ENCODE measurements at regions not wholly inside any gene's neighbourhood (a gene's known extent, or its start where the extent isn't known, plus 50 kb on each side); places are given as distances from the start of the nearest gene placed in this dataset.

- Histone ChIP-seq H3K4me3 (no peak overlapping the region), H3K4me1 (no peaks in the 10 kb centered on the region), H3K27me3 (ENCODE audit: low read depth) (peaks cover 38% of the 10 kb centered on the region), H3K9me3 (replicated peaks) (no peaks in the 10 kb centered on the region), H3K36me3 (no peaks in the 10 kb centered on the region), H3K27ac (replicated peaks) (no peak overlapping the region)
- DNase-seq, result no peak
- TF ChIP-seq, protein P1, sequence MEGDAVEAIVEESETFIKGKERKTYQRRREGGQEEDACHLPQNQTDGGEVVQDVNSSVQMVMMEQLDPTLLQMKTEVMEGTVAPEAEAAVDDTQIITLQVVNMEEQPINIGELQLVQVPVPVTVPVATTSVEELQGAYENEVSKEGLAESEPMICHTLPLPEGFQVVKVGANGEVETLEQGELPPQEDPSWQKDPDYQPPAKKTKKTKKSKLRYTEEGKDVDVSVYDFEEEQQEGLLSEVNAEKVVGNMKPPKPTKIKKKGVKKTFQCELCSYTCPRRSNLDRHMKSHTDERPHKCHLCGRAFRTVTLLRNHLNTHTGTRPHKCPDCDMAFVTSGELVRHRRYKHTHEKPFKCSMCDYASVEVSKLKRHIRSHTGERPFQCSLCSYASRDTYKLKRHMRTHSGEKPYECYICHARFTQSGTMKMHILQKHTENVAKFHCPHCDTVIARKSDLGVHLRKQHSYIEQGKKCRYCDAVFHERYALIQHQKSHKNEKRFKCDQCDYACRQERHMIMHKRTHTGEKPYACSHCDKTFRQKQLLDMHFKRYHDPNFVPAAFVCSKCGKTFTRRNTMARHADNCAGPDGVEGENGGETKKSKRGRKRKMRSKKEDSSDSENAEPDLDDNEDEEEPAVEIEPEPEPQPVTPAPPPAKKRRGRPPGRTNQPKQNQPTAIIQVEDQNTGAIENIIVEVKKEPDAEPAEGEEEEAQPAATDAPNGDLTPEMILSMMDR (IDR thresholded peaks at IDR 0.05; ENCODE audit: borderline replicate concordance), result no peak
- intact Hi-C loops (cut with micrococcal nuclease), result no loop called here
Observed at GRCh38 chr15:61753018-61753710, 307.1 kb downstream of the VPS13C start.

DNA sequence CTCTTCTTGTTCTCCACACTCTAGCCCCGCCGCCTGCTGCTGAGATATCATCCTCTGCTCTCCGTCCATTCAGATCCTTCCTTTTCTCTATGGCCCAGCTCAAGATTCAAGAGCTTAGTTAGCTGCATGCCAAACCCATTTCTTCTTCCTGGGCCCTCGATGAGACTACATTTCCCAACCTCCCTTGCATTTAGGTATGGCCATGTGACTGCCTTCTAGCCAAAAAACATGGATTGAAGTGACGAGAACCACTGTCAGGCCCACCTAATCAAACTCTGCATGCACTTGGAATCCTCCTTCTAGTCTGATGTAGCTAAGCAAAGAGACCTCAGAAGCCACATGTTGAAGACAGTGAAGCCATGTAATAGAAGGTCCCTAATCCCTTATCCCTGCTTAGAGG, 308.2 kb downstream of the VPS13C start:
- Histone ChIP-seq H3K36me3 (no peaks in the 10 kb centered on the region), H3K4me3 (no peak overlapping the region), H3K4me1 (no peaks in the 10 kb centered on the region), H3K27me3 (ENCODE audit: low read depth) (peaks cover 34% of the 10 kb centered on the region), H3K27ac (replicated peaks) (no peak overlapping the region), H3K9me3 (replicated peaks) (no peaks in the 10 kb centered on the region)
- DNase-seq, result no peak
- intact Hi-C loops (cut with micrococcal nuclease), result no loop called here
- TF ChIP-seq, protein P1 (IDR thresholded peaks at IDR 0.05; ENCODE audit: borderline replicate concordance), result no peak

- intact Hi-C loops (cut with micrococcal nuclease), result no loop called here
- Histone ChIP-seq H3K9me3 (replicated peaks) (no peaks in the 10 kb centered on the region), H3K27ac (replicated peaks) (no peak overlapping the region), H3K27me3 (ENCODE audit: low read depth) (peaks cover 44% of the 10 kb centered on the region), H3K36me3 (no peaks in the 10 kb centered on the region), H3K4me3 (no peak overlapping the region), H3K4me1 (no peaks in the 10 kb centered on the region)
- DNase-seq, result no peak
- TF ChIP-seq, protein P1 (IDR thresholded peaks at IDR 0.05; ENCODE audit: borderline replicate concordance), result no peak
Observed at GRCh38 chr15:61750271-61751084, 309.8 kb downstream of the VPS13C start.

GRCh38 chr15:61749169-61749568, 311.1 kb downstream of the VPS13C start:
- Histone ChIP-seq H3K4me1 (no peaks in the 10 kb centered on the region), H3K27me3 (ENCODE audit: low read depth) (peaks cover 39% of the 10 kb centered on the region), H3K4me3 (no peak overlapping the region), H3K36me3 (no peaks in the 10 kb centered on the region), H3K9me3 (replicated peaks) (no peaks in the 10 kb centered on the region), H3K27ac (replicated peaks) (no peak overlapping the region)
- intact Hi-C loops (cut with micrococcal nuclease), result no loop called here
- DNase-seq, result no peak
- TF ChIP-seq, protein P1 (IDR thresholded peaks at IDR 0.05; ENCODE audit: borderline replicate concordance), result no peak

DNA sequence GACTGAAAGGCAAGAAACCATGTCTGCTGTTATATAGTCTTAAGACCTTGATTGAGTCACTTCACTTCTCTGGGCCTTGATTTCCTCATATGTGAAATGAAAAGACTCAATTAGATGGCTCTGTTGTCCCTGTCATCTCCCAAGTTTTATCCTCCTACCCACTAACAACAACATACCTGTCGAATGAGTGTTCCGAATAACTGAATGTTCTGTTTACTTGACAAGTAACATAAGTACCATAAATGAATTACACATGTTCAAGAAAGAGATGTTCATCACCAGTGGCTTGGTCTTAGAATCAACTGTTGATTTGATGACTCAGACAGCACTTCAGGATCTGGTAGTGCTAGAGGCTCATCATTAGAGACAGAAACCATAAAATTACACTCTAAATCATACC, 311.7 kb downstream of the VPS13C start:
- Histone ChIP-seq H3K27ac (replicated peaks) (no peak overlapping the region), H3K4me3 (no peak overlapping the region), H3K4me1 (no peaks in the 10 kb centered on the region), H3K9me3 (replicated peaks) (no peaks in the 10 kb centered on the region), H3K27me3 (ENCODE audit: low read depth) (peaks cover 39% of the 10 kb centered on the region), H3K36me3 (no peaks in the 10 kb centered on the region)
- intact Hi-C loops (cut with micrococcal nuclease), result no loop called here
- DNase-seq, result no peak
- TF ChIP-seq, protein P1 (IDR thresholded peaks at IDR 0.05; ENCODE audit: borderline replicate concordance), result no peak

Data from left ventricle myocardium inferior (tissue), 1 donor.